Ishikawa (cell line): ENCODE measurements at regions not wholly inside any gene's neighbourhood (a gene's known extent, or its start where the extent isn't known, plus 50 kb on each side); places are given as distances from the start of the nearest gene placed in this dataset.

Experiments used
- CEBPB ChIP-seq: IDR thresholded peaks from 2 replicates; pipeline ENCODE4 v1.6.1; 2012
- CREB1 ChIP-seq: IDR thresholded peaks from 2 replicates; pipeline ENCODE4 v1.6.1; 2012; ENCODE audit warnings: low read depth
- EGR1 ChIP-seq: IDR thresholded peaks from 2 replicates; pipeline ENCODE4 v1.6.1; 2012
- EP300 ChIP-seq: IDR thresholded peaks from 2 replicates; pipeline ENCODE4 v1.6.1; 2012; ENCODE audit warnings: borderline replicate concordance
- FOXM1 ChIP-seq: IDR thresholded peaks from 2 replicates; pipeline ENCODE4 v1.6.1; 2012; ENCODE audit warnings: low read depth, borderline replicate concordance
- MAX ChIP-seq: IDR thresholded peaks from 2 replicates; pipeline ENCODE4 v1.6.1; 2012
- NFIC ChIP-seq: IDR thresholded peaks from 2 replicates; pipeline ENCODE4 v1.6.1; 2012
- TAF1 ChIP-seq: IDR thresholded peaks from 2 replicates; pipeline ENCODE4 v1.6.1; 2012; ENCODE audit warnings: low read depth, mild to moderate bottlenecking
- TCF12 ChIP-seq: IDR thresholded peaks from 2 replicates; pipeline ENCODE4 v1.6.1; 2012; ENCODE audit warnings: low read depth
- TEAD4 ChIP-seq: IDR thresholded peaks from 2 replicates; pipeline ENCODE4 v1.6.1; 2012
- YY1 ChIP-seq: IDR thresholded peaks from 2 replicates; pipeline ENCODE4 v1.6.1; 2012; ENCODE audit warnings: low read depth
- TF ChIP-seq, protein P1 (sequence below): IDR thresholded peaks from 2 replicates; pipeline ENCODE4 v1.6.1; 2012

GRCh38 chr1:95668165-95668564 is 434.2 kb downstream of the RWDD3 start:
- TF ChIP-seq, protein P1, sequence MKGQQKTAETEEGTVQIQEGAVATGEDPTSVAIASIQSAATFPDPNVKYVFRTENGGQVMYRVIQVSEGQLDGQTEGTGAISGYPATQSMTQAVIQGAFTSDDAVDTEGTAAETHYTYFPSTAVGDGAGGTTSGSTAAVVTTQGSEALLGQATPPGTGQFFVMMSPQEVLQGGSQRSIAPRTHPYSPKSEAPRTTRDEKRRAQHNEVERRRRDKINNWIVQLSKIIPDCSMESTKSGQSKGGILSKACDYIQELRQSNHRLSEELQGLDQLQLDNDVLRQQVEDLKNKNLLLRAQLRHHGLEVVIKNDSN: no peak
- no peak for TF ChIP-seq EP300
- TF ChIP-seq CEBPB: no peak
- no peak for TF ChIP-seq YY1
- no peak for TF ChIP-seq EGR1
- no peak for TF ChIP-seq TEAD4
- TF ChIP-seq NFIC: no peak
- no peak for TF ChIP-seq TCF12
- TF ChIP-seq CREB1: no peak
- no peak for TF ChIP-seq FOXM1
- TF ChIP-seq TAF1: no peak
- no peak for TF ChIP-seq MAX
